K562 (cell line): ENCODE measurements at regions not wholly inside any gene's neighbourhood (a gene's known extent, or its start where the extent isn't known, plus 50 kb on each side); places are given as distances from the start of the nearest gene placed in this dataset.

Experiments used
- HNRNPK ChIP-seq: fragments of 200-400 bp; formaldehyde crosslinking; IDR thresholded peaks from one replicate; pipeline ENCODE4 v1.6.1; 2018; ENCODE audit warnings: mild to moderate bottlenecking, low read depth, low read length; ENCODE audit not compliant: poor library complexity, severe bottlenecking
- L3MBTL2 ChIP-seq: fragments of 450-650 bp; IDR thresholded peaks from 2 replicates; pipeline ENCODE4 v1.6.1; 2016; ENCODE audit warnings: mild to moderate bottlenecking, moderate library complexity
- NR3C1 ChIP-seq: sonication (generic); formaldehyde crosslinking; IDR thresholded peaks from 2 replicates; pipeline ENCODE4 v1.8.1; 2022; ENCODE audit warnings: missing genetic modification reagents
- OTX1 ChIP-seq: fragments of 450-650 bp; formaldehyde crosslinking; IDR thresholded peaks from 2 replicates; pipeline ENCODE4 v1.4.0; 2022; ENCODE audit warnings: mild to moderate bottlenecking
- PHB ChIP-seq: fragments of 250-450 bp; sonication (Bioruptor Pico); IDR thresholded peaks from 2 replicates; pipeline ENCODE4 v1.5.0; 2021
- PYGO2 ChIP-seq: fragments of 450-650 bp; IDR thresholded peaks from 2 replicates; pipeline ENCODE4 v1.6.1; 2016; ENCODE audit warnings: mild to moderate bottlenecking, missing genetic modification characterization, moderate library complexity, missing compliant biosample characterization
- RBM39 ChIP-seq: fragments of 200-400 bp; formaldehyde crosslinking; optimal IDR thresholded peaks from 2 replicates; pipeline ENCODE3; 2018; ENCODE audit warnings: low read depth, low read length
- SRSF9 ChIP-seq: fragments of 200-400 bp; formaldehyde crosslinking; IDR thresholded peaks from 2 replicates; pipeline ENCODE4 v1.6.1; 2017; ENCODE audit warnings: low read depth, low read length, borderline replicate concordance
- XRCC5 ChIP-seq: fragments of 200-400 bp; formaldehyde crosslinking; IDR thresholded peaks from 2 replicates; pipeline ENCODE4 v1.6.1; 2017; ENCODE audit warnings: low read depth, mild to moderate bottlenecking, low read length
- ZNF408 ChIP-seq: fragments of 250-450 bp; sonication (Bioruptor Pico); IDR thresholded peaks from 2 replicates; pipeline ENCODE4 v1.4.0; 2020; ENCODE audit warnings: low read depth, mild to moderate bottlenecking, moderate library complexity
- ZNF507 ChIP-seq: conservative IDR thresholded peaks from 2 replicates; pipeline ENCODE4 v1.6.1; 2017; ENCODE audit warnings: missing genetic modification characterization, missing compliant biosample characterization
- ZNF589 ChIP-seq: fragments of 200-800 bp; sonication (Bioruptor generic); IDR thresholded peaks from 2 replicates; pipeline ENCODE4 v1.6.1; 2016; ENCODE audit warnings: low read depth, missing genetic modification characterization, missing compliant biosample characterization
- TF ChIP-seq, protein P1 (sequence below): fragments of 450-650 bp; formaldehyde crosslinking; IDR thresholded peaks from 2 replicates; pipeline ENCODE4 v1.4.0; 2022; ENCODE audit warnings: missing genetic modification characterization
- TF ChIP-seq, protein P2 (sequence below): fragments of 450-650 bp; IDR thresholded peaks from one replicate; pipeline ENCODE4 v1.6.1; 2018; ENCODE audit warnings: mild to moderate bottlenecking, moderate library complexity; ENCODE audit not compliant: partially characterized antibody
- TF ChIP-seq, protein P3 (sequence below): fragments of 450-650 bp; formaldehyde crosslinking; conservative IDR thresholded peaks from 2 replicates; pipeline ENCODE4 v1.4.0; 2022; ENCODE audit warnings: mild to moderate bottlenecking, missing genetic modification characterization
- TF ChIP-seq, protein P4 (sequence below): sonication (generic); formaldehyde crosslinking; IDR thresholded peaks from 2 replicates; pipeline ENCODE4 v1.9.0; 2022; ENCODE audit warnings: mild to moderate bottlenecking, missing genetic modification reagents
- TF ChIP-seq, protein P5 (sequence below): fragments of 250-450 bp; sonication (Bioruptor Pico); IDR thresholded peaks from 2 replicates; pipeline ENCODE4 v1.4.0; 2020
- TF ChIP-seq, protein P6 (sequence below): fragments of 450-650 bp; IDR thresholded peaks from 2 replicates; pipeline ENCODE4 v1.6.1; 2016; ENCODE audit warnings: borderline replicate concordance
- TF ChIP-seq, protein P7 (sequence below): fragments of 250-450 bp; sonication (Bioruptor Pico); IDR thresholded peaks from 2 replicates; pipeline ENCODE4 v1.5.0; 2021

DNA sequence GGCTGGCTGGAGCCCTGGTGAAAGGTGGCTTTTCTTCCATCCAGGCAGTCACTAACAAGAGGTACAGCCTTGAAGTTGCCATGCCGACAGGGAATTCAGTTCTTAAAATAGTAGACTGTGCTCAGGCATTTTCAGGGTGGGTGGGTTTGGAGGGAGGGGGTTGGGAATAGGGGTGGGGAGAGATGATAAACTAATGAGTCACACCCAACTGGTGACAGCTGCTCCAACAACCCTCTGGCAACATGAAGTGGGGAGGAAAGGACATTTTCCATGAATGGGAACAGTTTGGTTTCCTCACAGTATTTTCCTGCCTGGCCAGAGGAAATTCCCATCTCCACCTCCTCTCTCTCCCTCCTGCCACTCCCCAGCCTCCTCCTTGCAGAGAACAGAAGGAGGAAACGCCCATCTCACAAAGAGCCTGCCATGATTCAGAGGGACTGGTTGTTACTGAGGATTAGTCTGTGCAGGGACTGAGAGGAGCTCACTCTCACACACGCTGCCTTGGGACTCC lies 113.0 kb upstream of the SLC1A4 start (continued):
- TF ChIP-seq, protein P1, sequence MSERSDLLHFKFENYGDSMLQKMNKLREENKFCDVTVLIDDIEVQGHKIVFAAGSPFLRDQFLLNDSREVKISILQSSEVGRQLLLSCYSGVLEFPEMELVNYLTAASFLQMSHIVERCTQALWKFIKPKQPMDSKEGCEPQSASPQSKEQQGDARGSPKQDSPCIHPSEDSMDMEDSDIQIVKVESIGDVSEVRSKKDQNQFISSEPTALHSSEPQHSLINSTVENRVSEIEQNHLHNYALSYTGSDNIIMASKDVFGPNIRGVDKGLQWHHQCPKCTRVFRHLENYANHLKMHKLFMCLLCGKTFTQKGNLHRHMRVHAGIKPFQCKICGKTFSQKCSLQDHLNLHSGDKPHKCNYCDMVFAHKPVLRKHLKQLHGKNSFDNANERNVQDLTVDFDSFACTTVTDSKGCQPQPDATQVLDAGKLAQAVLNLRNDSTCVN (CRISPR knock-in tag): no peak
- TF ChIP-seq, protein P2, sequence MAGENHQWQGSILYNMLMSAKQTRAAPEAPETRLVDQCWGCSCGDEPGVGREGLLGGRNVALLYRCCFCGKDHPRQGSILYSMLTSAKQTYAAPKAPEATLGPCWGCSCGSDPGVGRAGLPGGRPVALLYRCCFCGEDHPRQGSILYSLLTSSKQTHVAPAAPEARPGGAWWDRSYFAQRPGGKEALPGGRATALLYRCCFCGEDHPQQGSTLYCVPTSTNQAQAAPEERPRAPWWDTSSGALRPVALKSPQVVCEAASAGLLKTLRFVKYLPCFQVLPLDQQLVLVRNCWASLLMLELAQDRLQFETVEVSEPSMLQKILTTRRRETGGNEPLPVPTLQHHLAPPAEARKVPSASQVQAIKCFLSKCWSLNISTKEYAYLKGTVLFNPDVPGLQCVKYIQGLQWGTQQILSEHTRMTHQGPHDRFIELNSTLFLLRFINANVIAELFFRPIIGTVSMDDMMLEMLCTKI: no peak
- TF ChIP-seq, protein P3, sequence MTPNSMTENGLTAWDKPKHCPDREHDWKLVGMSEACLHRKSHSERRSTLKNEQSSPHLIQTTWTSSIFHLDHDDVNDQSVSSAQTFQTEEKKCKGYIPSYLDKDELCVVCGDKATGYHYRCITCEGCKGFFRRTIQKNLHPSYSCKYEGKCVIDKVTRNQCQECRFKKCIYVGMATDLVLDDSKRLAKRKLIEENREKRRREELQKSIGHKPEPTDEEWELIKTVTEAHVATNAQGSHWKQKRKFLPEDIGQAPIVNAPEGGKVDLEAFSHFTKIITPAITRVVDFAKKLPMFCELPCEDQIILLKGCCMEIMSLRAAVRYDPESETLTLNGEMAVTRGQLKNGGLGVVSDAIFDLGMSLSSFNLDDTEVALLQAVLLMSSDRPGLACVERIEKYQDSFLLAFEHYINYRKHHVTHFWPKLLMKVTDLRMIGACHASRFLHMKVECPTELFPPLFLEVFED (CRISPR knock-in tag): no peak
- no peak for TF ChIP-seq RBM39
- TF ChIP-seq, protein P4, sequence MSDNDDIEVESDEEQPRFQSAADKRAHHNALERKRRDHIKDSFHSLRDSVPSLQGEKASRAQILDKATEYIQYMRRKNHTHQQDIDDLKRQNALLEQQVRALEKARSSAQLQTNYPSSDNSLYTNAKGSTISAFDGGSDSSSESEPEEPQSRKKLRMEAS (CRISPR knock-in tag): no peak
- TF ChIP-seq SRSF9: no peak
- 0 out of 2 replicates have a peak, but pooled peaks have one; percentile 33 for TF ChIP-seq ZNF589
- peak; percentile 51 for TF ChIP-seq HNRNPK
- TF ChIP-seq, protein P5, sequence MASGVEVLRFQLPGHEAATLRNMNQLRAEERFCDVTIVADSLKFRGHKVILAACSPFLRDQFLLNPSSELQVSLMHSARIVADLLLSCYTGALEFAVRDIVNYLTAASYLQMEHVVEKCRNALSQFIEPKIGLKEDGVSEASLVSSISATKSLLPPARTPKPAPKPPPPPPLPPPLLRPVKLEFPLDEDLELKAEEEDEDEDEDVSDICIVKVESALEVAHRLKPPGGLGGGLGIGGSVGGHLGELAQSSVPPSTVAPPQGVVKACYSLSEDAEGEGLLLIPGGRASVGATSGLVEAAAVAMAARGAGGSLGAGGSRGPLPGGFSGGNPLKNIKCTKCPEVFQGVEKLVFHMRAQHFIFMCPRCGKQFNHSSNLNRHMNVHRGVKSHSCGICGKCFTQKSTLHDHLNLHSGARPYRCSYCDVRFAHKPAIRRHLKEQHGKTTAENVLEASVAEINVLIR (CRISPR knock-in tag): no peak
- TF ChIP-seq PHB: no peak
- no peak for TF ChIP-seq ZNF408 (CRISPR knock-in tag)
- TF ChIP-seq OTX1: no peak
- TF ChIP-seq L3MBTL2: no peak
- no peak for TF ChIP-seq ZNF507 (tag)
- TF ChIP-seq PYGO2: no peak
- TF ChIP-seq, protein P6, sequence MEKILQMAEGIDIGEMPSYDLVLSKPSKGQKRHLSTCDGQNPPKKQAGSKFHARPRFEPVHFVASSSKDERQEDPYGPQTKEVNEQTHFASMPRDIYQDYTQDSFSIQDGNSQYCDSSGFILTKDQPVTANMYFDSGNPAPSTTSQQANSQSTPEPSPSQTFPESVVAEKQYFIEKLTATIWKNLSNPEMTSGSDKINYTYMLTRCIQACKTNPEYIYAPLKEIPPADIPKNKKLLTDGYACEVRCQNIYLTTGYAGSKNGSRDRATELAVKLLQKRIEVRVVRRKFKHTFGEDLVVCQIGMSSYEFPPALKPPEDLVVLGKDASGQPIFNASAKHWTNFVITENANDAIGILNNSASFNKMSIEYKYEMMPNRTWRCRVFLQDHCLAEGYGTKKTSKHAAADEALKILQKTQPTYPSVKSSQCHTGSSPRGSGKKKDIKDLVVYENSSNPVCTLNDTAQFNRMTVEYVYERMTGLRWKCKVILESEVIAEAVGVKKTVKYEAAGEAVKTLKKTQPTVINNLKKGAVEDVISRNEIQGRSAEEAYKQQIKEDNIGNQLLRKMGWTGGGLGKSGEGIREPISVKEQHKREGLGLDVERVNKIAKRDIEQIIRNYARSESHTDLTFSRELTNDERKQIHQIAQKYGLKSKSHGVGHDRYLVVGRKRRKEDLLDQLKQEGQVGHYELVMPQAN: no peak
- no peak for TF ChIP-seq NR3C1 (CRISPR knock-in tag)
- TF ChIP-seq, protein P7, sequence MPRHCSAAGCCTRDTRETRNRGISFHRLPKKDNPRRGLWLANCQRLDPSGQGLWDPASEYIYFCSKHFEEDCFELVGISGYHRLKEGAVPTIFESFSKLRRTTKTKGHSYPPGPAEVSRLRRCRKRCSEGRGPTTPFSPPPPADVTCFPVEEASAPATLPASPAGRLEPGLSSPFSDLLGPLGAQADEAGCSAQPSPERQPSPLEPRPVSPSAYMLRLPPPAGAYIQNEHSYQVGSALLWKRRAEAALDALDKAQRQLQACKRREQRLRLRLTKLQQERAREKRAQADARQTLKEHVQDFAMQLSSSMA (CRISPR knock-in tag): no peak
- TF ChIP-seq XRCC5: no peak
